Activated CD4-positive, alpha-beta memory T cell treated with anti-CD3 and anti-CD28 coated beads, Interleukin-2, amount 10 ng/mL, durations not matched to agents 7 days and 5 days (primary cell): ENCODE measurements at regions not wholly inside any gene's neighbourhood (a gene's known extent, or its start where the extent isn't known, plus 50 kb on each side); places are given as distances from the start of the nearest gene placed in this dataset.
"Not testable (repeated sequence)": the region's sequence is repeated elsewhere in the genome, so short reads cannot be mapped to it uniquely, and the experiment has no call there.

Source experiments
- CTCF ChIA-PET: fragments of 350-600 bp; sonication (Branson Sonifier 250); formaldehyde crosslinking; loops from one replicate; lab custom pipeline; 2021; ENCODE audit warnings: antibody characterized with exemption, inconsistent platforms; lab: Charles Lee
- POLR2A ChIA-PET: fragments of 350-600 bp; sonication (Branson Sonifier 250); formaldehyde crosslinking; loops from one replicate; lab custom pipeline; 2021; ENCODE audit warnings: antibody characterized with exemption; lab: Charles Lee
- DNase-seq: peaks from one replicate; pipeline ENCODE4 v3.0.0-alpha.2; 2020
- H3K27ac Mint-ChIP-seq: one replicate; pipeline ENCODE4 v1.8.0; 2021; ENCODE audit warnings: mild to moderate bottlenecking, mixed read lengths
- H3K27me3 Mint-ChIP-seq: one replicate; pipeline ENCODE4 v1.8.0; 2021; ENCODE audit warnings: mixed read lengths
- H3K36me3 Mint-ChIP-seq: one replicate; pipeline ENCODE4 v1.8.0; 2021; ENCODE audit warnings: low read depth, mixed read lengths
- H3K4me1 Mint-ChIP-seq: one replicate; pipeline ENCODE4 v1.8.0; 2021; ENCODE audit warnings: mixed read lengths
- H3K4me3 Mint-ChIP-seq: one replicate; pipeline ENCODE4 v1.8.0; 2021; ENCODE audit warnings: mild to moderate bottlenecking, mixed read lengths
- H3K9me3 Mint-ChIP-seq: one replicate; pipeline ENCODE4 v1.8.0; 2021; ENCODE audit warnings: mixed read lengths

GRCh38 chr9:85792057-85792456 is 50.3 kb upstream of the AGTPBP1 start:
- POLR2A ChIA-PET, H3K27ac Mint-ChIP-seq, H3K9me3 Mint-ChIP-seq, H3K4me1 Mint-ChIP-seq, CTCF ChIA-PET, DNase-seq, H3K27me3 Mint-ChIP-seq, H3K36me3 Mint-ChIP-seq, H3K4me3 Mint-ChIP-seq: not testable (repeated sequence)

- peaks cover 16% of the 10 kb centered on the region for H3K4me1 Mint-ChIP-seq
- POLR2A ChIA-PET, H3K4me3 Mint-ChIP-seq, H3K9me3 Mint-ChIP-seq, DNase-seq, H3K36me3 Mint-ChIP-seq, H3K27ac Mint-ChIP-seq, CTCF ChIA-PET, H3K27me3 Mint-ChIP-seq: not testable (repeated sequence)
Observed at GRCh38 chr9:85802978-85803695, 61.4 kb upstream of the AGTPBP1 start.

- peak overlapping the region; percentile 70 for H3K4me3 Mint-ChIP-seq
- ChIA-PET POLR2A (interaction anchor here (1.7 kb wide), 1 partner anchor 64 kb away, joined by 3 read pairs; no protein-coding TSS in a partner anchor), CTCF (interaction anchor here (0.6 kb wide), 1 partner anchor 313 kb away, joined by 3 read pairs; no protein-coding TSS in a partner anchor)
- H3K4me1 Mint-ChIP-seq, result peaks cover 16% of the 10 kb centered on the region
- not testable (repeated sequence) for DNase-seq, H3K9me3 Mint-ChIP-seq, H3K27me3 Mint-ChIP-seq
- peak overlapping the region; percentile 12 for H3K27ac Mint-ChIP-seq
- H3K36me3 Mint-ChIP-seq, result peaks cover 15% of the 10 kb centered on the region
Observed at GRCh38 chr9:85804847-85805133, 63.0 kb upstream of the AGTPBP1 start.

DNA sequence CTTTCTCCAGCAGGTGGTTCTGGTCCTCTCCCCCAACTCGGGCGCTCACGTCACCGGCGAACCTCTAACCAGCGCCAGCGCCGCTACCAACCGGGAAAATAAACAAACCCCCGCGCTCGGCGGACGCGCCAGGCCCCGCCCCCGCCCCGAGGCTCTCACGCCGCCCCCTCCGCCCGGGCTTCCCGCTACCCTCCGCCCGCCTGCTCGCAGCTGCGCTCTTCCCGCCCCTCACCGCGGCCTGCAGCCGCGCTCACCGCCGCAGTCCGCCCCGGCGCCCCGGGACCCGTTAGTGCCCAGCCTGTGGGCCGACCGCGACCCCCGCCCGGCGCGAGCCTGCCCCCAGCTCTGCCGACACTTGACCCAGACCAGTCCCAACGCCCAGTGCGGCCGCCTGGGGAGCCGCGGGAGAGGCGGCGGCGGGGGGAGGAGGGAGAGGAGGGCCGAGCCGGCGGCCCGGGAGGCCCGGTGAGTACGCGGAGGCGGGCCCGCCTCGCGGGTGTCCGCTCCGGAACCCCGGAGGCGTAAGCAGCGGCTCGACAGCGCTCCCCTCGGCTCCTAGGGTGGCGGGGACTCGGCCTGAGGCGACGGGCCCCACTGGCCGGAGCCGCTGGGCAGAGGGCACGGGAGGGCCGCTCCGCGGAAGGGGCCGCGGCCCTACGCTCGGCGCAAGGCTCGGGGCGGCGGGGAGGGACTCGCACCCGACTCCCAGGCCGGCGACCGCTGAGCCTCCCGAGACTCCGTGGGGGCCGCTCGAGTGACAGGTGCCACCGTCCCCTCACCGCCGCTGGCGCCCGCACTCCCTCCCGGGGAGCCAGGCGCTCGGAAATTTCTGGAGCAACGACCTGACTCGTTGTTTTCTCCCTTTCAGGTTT is 63.6 kb upstream of the AGTPBP1 start:
- not testable (repeated sequence) for H3K9me3 Mint-ChIP-seq, H3K27me3 Mint-ChIP-seq
- ChIA-PET CTCF (interaction anchor here (0.6 kb wide), 1 partner anchor 313 kb away, joined by 3 read pairs; no protein-coding TSS in a partner anchor), POLR2A (interaction anchor here (1.7 kb wide), 1 partner anchor 65 kb away, joined by 3 read pairs; no protein-coding TSS in a partner anchor)
- Mint-ChIP-seq H3K27ac (peak overlapping the region; percentile 48), H3K4me1 (peaks cover 16% of the 10 kb centered on the region), H3K36me3 (peaks cover 16% of the 10 kb centered on the region), H3K4me3 (peak overlapping the region; percentile 83)
- peak; percentile 76 for DNase-seq

DNA sequence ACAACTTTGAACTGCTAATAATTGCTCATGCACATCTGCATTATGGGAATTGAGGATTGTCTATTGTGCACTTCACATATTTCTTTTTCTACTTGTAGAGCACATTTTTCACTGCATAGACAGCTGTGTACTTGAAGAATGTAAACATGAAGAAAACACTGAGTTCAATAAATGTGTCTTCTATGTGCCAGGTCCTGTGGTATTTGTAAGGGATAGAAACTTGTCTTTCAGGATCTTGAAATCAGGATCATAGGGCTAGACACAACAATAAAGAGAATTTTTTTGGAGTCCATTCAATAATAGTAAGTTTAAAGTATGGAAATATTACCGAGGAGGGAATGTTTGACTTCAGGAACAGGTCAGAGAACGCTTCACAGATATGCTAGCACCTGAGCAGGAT is 66.6 kb upstream of the AGTPBP1 start:
- H3K9me3 Mint-ChIP-seq, POLR2A ChIA-PET, H3K27ac Mint-ChIP-seq, CTCF ChIA-PET, DNase-seq, H3K4me3 Mint-ChIP-seq, H3K27me3 Mint-ChIP-seq: not testable (repeated sequence)
- Mint-ChIP-seq H3K36me3 (peaks cover 18% of the 10 kb centered on the region), H3K4me1 (peaks cover 16% of the 10 kb centered on the region)

GRCh38 chr9:85813388-85813787 is 71.6 kb upstream of the AGTPBP1 start:
- H3K4me3 Mint-ChIP-seq, H3K9me3 Mint-ChIP-seq, H3K27me3 Mint-ChIP-seq, POLR2A ChIA-PET, H3K4me1 Mint-ChIP-seq, DNase-seq, CTCF ChIA-PET, H3K27ac Mint-ChIP-seq: not testable (repeated sequence)
- peaks cover 11% of the 10 kb centered on the region for H3K36me3 Mint-ChIP-seq

DNA sequence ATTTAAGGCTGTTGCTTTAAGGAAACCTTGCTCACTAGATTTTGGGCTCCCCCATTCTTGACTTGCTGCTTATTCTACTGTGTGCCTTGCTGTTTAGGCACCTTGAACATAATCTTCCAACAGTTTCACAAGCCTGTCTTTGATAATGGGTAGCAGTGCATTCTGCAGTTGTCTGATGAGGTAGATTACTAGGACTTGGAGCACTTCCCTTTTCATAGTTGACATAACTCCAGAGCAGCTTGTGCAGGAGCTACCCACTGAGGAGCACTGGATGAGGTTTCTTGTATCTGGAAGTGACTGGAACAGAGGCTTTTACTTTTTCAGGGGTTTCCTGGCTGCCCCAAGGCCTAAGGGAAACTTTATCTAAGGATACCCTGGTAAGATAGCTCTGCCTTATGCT is 73.0 kb upstream of the AGTPBP1 start:
- CTCF ChIA-PET, POLR2A ChIA-PET: not testable (repeated sequence)

DNA sequence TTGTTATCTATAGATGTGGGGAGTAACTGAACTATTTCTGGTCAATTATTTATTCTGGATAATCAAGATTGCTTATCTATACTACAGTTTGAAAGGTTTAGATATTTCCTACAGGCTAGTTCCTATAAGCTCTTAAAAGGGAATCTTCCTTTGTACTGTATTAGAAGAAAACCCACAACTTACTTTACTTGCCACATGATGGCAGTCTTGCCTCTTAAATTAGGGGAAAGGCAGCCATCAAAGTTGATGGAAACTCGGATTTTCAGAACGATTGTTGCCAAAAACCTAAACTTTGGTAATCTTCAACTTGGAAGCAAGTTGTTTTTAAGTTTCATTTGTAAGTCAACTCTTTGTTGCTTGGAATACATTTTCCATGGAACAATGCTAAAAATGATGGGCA is 77.2 kb upstream of the AGTPBP1 start:
- H3K9me3 Mint-ChIP-seq, H3K4me3 Mint-ChIP-seq, POLR2A ChIA-PET, H3K27ac Mint-ChIP-seq, H3K27me3 Mint-ChIP-seq, H3K4me1 Mint-ChIP-seq, DNase-seq, H3K36me3 Mint-ChIP-seq: not testable (repeated sequence)
- CTCF ChIA-PET, result interaction anchor here (2.1 kb wide), 1 partner anchor 383 kb away, joined by 7 read pairs; no protein-coding TSS in a partner anchor

More for the DNA sequence above, 73.0 kb upstream of the AGTPBP1 start:
- DNase-seq, H3K4me3 Mint-ChIP-seq, H3K27me3 Mint-ChIP-seq, H3K4me1 Mint-ChIP-seq, H3K36me3 Mint-ChIP-seq, H3K27ac Mint-ChIP-seq, H3K9me3 Mint-ChIP-seq: not testable (repeated sequence)

DNA sequence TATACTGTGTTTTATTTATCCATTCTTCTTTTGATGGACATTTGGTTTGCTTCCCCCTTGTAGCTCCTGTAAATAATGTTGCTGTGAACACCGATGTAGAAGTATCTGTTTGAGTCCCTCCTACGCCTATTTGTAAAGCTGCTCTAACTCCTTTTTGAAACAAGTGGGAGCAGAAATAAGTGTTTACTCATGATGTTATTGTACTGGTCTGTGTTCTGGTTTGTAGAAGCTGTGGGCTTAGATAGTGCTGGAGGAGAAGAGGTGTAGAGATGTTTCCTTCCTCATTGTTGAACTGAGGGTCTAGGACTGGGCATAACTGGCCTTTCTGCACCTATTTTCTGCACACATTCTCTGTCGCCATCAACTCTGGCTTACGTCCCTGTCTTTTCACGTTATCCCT is 78.8 kb upstream of the AGTPBP1 start:
- H3K4me1 Mint-ChIP-seq, H3K36me3 Mint-ChIP-seq, DNase-seq, H3K4me3 Mint-ChIP-seq, H3K27ac Mint-ChIP-seq, H3K27me3 Mint-ChIP-seq, H3K9me3 Mint-ChIP-seq, POLR2A ChIA-PET: not testable (repeated sequence)
- CTCF ChIA-PET, result interaction anchor here (0.8 to 2.1 kb wide), 2 partner anchors 382 to 420 kb away, joined by 3 to 7 read pairs; no protein-coding TSS in a partner anchor

- DNase-seq, POLR2A ChIA-PET, H3K27ac Mint-ChIP-seq, H3K27me3 Mint-ChIP-seq, H3K4me1 Mint-ChIP-seq, H3K36me3 Mint-ChIP-seq, H3K4me3 Mint-ChIP-seq, H3K9me3 Mint-ChIP-seq: not testable (repeated sequence)
- CTCF ChIA-PET, result interaction anchor here (1.0 kb wide), 1 partner anchor 377 kb away, joined by 4 read pairs; no protein-coding TSS in a partner anchor
Observed at GRCh38 chr9:85824949-85825348, 83.2 kb upstream of the AGTPBP1 start.

DNA sequence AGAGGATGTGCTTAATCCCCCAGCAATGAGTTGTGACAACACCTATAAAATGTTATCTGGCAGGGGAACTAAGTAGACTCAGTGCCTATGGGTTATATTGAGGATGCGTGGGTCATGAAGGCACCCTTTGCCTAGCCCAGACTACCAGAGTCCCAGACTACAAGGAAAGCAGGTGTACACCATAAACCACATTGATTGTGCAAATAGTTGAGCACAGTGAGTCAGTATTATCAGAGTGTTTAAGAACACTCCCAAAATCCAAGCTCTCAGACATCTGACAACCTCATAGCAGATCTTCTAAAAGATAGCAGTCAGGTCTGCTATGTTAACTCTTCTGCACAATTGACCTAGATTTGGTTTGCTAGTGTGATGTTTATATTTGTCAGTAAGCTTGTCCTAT is 92.8 kb upstream of the AGTPBP1 start:
- POLR2A ChIA-PET, H3K27me3 Mint-ChIP-seq, H3K4me1 Mint-ChIP-seq, H3K4me3 Mint-ChIP-seq, H3K27ac Mint-ChIP-seq, H3K9me3 Mint-ChIP-seq, CTCF ChIA-PET, H3K36me3 Mint-ChIP-seq, DNase-seq: not testable (repeated sequence)

- H3K4me3 Mint-ChIP-seq, DNase-seq, H3K9me3 Mint-ChIP-seq, H3K27ac Mint-ChIP-seq, H3K4me1 Mint-ChIP-seq, H3K27me3 Mint-ChIP-seq, POLR2A ChIA-PET: not testable (repeated sequence)
- H3K36me3 Mint-ChIP-seq, result peaks cover 16% of the 10 kb centered on the region
- CTCF ChIA-PET, result interaction anchor here (1.0 kb wide), 1 partner anchor 234 kb away, joined by 3 read pairs; no protein-coding TSS in a partner anchor
Observed at GRCh38 chr9:85843949-85844348, 97.0 kb upstream of the NAA35 start.

- not testable (repeated sequence) for H3K4me1 Mint-ChIP-seq, H3K9me3 Mint-ChIP-seq, H3K36me3 Mint-ChIP-seq
Observed at GRCh38 chr9:85847782-85848181, 93.2 kb upstream of the NAA35 start.

More at GRCh38 chr9:85847782-85848181, 93.2 kb upstream of the NAA35 start:
- H3K27ac Mint-ChIP-seq, POLR2A ChIA-PET, CTCF ChIA-PET, H3K27me3 Mint-ChIP-seq, DNase-seq, H3K4me3 Mint-ChIP-seq: not testable (repeated sequence)
